Breast epithelium (tissue), 4 donors: ENCODE measurements at regions not wholly inside any gene's neighbourhood (a gene's known extent, or its start where the extent isn't known, plus 50 kb on each side); places are given as distances from the start of the nearest gene placed in this dataset.

Experiments used
- DNase-seq, 2 donors: peaks; one replicate each; pipeline ENCODE4 v3.0.0-alpha.2; 2019; ENCODE audit warnings: low spot score in 2 of 2
- H3K27ac ChIP-seq, 2 donors: fragments of 200-600 bp; sonication (generic) in 1 of 2; one replicate each; pipeline ENCODE4 v1.5.1; 2016 to 2019; ENCODE audit warnings: mild to moderate bottlenecking in 1 of 2
- H3K27me3 ChIP-seq, 2 donors: fragments of 200-600 bp; sonication (generic) in 1 of 2; one replicate each; pipeline versions ENCODE4 v1.5.1 to v1.6.0; 2017 to 2019; ENCODE audit warnings: control low read depth in 1 of 2, mild to moderate bottlenecking in 1 of 2
- H3K36me3 ChIP-seq: fragments of 200-600 bp; one replicate; pipeline ENCODE4 v1.5.1; 2019
- H3K4me1 ChIP-seq, 2 donors: fragments of 200-600 bp; sonication (generic); one replicate each; pipeline ENCODE4 v1.5.1; 2016 to 2019; ENCODE audit warnings: control low read depth in 1 of 2
- H3K4me3 ChIP-seq, 3 donors: fragments of 200-600 bp; sonication (generic); 1 replicate in 2 of 3; 2 replicates in 1 of 3; pipeline ENCODE4 v1.5.1; 2016 to 2019; ENCODE audit warnings: mild to moderate bottlenecking in 3 of 3, moderate library complexity in 2 of 3
- H3K9me3 ChIP-seq, 2 donors: fragments of 200-600 bp; sonication (generic) in 1 of 2; one replicate each; pipeline ENCODE4 v1.5.1; 2016 to 2019; ENCODE audit warnings: control low read depth in 1 of 2
- POLR2A ChIP-seq: fragments of 450-650 bp; IDR thresholded peaks from one replicate; pipeline ENCODE4 v1.6.1; 2016; ENCODE audit warnings: antibody characterized with exemption, mild to moderate bottlenecking, moderate library complexity
- POLR2AphosphoS5 ChIP-seq, 3 donors: sonication (generic); formaldehyde crosslinking; IDR thresholded peaks; one replicate each; pipeline ENCODE4 v1.6.1; 2017; ENCODE audit warnings: antibody characterized with exemption in 3 of 3
- intact Hi-C: fragments of 100-400 bp; cut with DNase I; formaldehyde crosslinking; loops from one replicate; pipeline ENCODE4 v1.15.1; 2023; ENCODE audit warnings: low total_unique reads
- TF ChIP-seq, protein P1 (sequence below), 3 donors: fragments of 450-650 bp; IDR thresholded peaks; one replicate each; pipeline ENCODE4 v1.5.1; 2016 to 2017; ENCODE audit warnings: antibody characterized with exemption in 3 of 3, mild to moderate bottlenecking in 3 of 3, moderate library complexity in 3 of 3

DNA sequence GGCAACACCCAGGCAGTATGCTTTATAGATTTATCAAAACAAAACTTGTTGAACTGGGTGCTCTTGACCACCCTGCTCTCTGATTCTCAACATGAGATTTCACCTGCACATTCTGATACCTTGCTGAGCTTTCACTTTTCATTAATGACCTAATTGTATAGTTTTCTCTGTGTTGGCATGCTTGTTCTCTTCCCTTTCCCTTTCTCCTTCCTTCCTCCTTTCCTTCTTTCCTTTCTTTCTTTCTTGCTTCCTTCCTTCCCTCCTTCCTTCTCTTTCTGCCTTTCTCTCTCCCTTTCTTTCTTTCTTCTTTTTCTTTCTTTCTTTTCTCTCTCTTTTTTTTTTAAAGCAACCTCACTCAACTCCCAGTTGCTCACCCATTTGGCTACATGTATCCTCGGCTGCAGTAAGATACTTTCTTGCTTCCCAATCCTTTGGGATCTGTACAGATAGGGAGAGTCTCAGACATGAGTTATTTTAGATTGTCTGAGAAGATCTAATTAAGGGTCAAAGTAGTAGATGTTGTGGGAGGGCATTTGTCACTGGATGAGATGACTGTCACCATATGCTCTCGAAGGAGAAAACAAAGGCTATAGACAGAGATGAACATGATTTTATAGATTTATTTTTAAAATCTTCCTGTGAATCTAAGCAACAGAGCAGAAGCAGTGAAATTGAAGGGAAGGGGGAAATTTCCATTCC is 458.0 kb downstream of the USP25 start:
- Histone ChIP-seq H3K27ac (no peak overlapping the region), H3K4me3 (no peak overlapping the region), H3K4me1 (no peaks in the 10 kb centered on the region), H3K9me3 (no peaks in the 10 kb centered on the region), H3K27me3 (no peaks in the 10 kb centered on the region), H3K36me3 (no peaks in the 10 kb centered on the region)
- intact Hi-C loops: no loop called here
- TF ChIP-seq POLR2A: no peak
- TF ChIP-seq, protein P1, sequence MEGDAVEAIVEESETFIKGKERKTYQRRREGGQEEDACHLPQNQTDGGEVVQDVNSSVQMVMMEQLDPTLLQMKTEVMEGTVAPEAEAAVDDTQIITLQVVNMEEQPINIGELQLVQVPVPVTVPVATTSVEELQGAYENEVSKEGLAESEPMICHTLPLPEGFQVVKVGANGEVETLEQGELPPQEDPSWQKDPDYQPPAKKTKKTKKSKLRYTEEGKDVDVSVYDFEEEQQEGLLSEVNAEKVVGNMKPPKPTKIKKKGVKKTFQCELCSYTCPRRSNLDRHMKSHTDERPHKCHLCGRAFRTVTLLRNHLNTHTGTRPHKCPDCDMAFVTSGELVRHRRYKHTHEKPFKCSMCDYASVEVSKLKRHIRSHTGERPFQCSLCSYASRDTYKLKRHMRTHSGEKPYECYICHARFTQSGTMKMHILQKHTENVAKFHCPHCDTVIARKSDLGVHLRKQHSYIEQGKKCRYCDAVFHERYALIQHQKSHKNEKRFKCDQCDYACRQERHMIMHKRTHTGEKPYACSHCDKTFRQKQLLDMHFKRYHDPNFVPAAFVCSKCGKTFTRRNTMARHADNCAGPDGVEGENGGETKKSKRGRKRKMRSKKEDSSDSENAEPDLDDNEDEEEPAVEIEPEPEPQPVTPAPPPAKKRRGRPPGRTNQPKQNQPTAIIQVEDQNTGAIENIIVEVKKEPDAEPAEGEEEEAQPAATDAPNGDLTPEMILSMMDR (IDR thresholded peaks at IDR 0.05): no peak
- TF ChIP-seq POLR2AphosphoS5 (IDR thresholded peaks at IDR 0.05): no peak
- DNase-seq: no peak

DNA sequence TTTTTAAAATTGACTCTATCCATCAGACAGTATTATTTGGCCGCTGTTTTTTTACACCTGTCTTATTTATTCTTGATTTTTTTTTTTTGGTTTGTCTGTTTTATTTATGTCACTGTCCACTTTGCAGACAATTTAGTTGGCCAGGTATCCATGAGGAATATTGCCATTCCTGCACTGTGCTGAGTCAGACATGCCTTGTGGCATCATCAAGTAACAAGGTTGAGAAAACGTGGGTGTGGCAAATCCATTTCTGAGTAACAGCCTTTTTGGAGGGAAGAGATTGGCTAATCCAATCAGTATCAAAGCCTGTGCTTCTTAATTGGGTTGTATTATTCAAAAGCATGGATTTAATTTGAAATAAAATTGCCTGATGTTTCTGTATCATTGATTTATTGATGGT is 463.1 kb downstream of the USP25 start:
- Histone ChIP-seq H3K27me3 (no peaks in the 10 kb centered on the region), H3K9me3 (no peaks in the 10 kb centered on the region), H3K4me3 (no peak overlapping the region), H3K27ac (no peak overlapping the region), H3K36me3 (no peaks in the 10 kb centered on the region), H3K4me1 (no peaks in the 10 kb centered on the region)
- intact Hi-C loops: no loop called here
- no peak for DNase-seq
- TF ChIP-seq POLR2A (no peak), POLR2AphosphoS5 (IDR thresholded peaks at IDR 0.05) (no peak)
- TF ChIP-seq, protein P1 (IDR thresholded peaks at IDR 0.05): no peak

DNA sequence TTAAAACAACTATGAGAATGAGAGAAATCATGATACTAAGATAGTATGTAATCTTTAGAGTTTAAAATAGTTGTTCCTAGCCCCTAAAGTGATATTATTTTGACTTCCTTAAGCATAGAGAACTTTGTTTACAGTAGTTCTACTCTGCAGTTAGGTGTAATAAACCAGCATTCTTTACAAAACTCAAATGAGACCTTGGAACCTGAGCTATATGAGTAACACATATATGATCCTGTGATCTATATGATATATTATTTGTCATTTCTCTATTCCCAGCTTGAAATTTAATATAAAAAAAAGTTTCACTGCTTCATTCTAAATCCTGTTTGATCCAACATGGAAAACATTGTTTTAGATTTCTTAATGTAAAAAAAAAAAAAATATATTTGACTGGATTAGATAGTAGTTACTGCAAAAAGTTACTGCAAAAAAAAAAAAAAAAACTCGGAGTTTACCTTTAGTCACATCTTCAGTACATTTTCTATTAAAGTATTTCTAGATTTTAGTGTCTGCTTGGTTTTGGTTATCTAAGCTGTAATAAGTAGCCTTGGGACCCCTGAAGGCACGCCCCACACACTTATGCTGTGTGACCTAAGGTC is 463.8 kb downstream of the USP25 start:
- Histone ChIP-seq H3K27me3 (no peaks in the 10 kb centered on the region), H3K36me3 (no peaks in the 10 kb centered on the region), H3K4me3 (peak overlapping the region; percentile 40 to 46 (median 41)), H3K4me1 (no peaks in the 10 kb centered on the region), H3K9me3 (no peaks in the 10 kb centered on the region), H3K27ac (peak overlapping the region; percentile 46 to 81)
- no peak for DNase-seq
- intact Hi-C loops: no loop called here
- TF ChIP-seq, protein P1 (IDR thresholded peaks at IDR 0.05): no peak
- TF ChIP-seq POLR2AphosphoS5 (IDR thresholded peaks at IDR 0.05) (no peak), POLR2A (no peak)

DNA sequence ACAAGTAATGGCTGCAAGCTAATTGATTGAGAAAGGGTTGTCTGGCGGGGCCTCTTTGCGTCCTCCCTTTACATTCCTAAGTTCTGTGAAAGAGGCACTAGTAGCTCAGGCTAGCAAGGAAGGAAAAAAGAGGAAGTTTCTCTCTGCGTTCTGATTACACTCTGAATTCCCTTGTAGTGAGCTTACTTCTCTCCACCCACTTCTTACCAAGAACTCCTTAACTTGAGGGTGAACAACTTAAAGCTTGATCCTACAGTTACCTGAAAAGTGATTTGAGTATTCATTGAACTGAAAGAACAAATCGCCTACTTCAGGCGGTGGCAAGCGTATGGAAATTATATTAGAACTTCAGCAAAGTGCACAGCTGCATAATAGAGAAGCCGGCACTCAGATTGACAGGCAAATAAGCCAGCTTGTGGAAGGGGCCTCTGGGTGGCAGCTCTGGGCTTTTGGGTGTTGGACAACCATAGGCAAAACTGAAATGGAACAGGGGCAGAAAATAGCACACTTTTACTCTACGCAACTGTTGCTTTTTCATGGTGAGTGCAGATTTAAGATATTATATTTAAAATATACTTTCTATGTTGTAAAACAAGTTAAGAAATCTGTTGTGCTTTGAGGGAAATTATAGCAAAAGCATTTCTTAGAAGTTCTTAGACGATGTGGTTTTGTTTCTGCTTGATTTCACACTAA is 464.5 kb downstream of the USP25 start:
- peak overlapping the region; percentile 22 to 81 for H3K27ac ChIP-seq
- H3K36me3 ChIP-seq: no peaks in the 10 kb centered on the region
- TF ChIP-seq POLR2AphosphoS5 (IDR thresholded peaks at IDR 0.05) (no peak), POLR2A (no peak)
- TF ChIP-seq, protein P1 (IDR thresholded peaks at IDR 0.05): no peak
- no peaks in the 10 kb centered on the region for H3K4me1 ChIP-seq
- no peaks in the 10 kb centered on the region for H3K27me3 ChIP-seq
- DNase-seq: peak in 1 of 2 donors; percentile 24
- H3K9me3 ChIP-seq: no peaks in the 10 kb centered on the region
- intact Hi-C loops: no loop called here
- peak overlapping the region; percentile 40 to 46 (median 41) for H3K4me3 ChIP-seq
